ENCODE measurements at regions not wholly inside any gene's neighbourhood (a gene's known extent, or its start where the extent isn't known, plus 50 kb on each side); places are given as distances from the start of the nearest gene placed in this dataset.

GRCh38 chr10:113493195-113493594 lies 59.7 kb upstream of the HABP2 start:
- no peak for ATAC-seq
- DNase-seq (ENCODE audit: low read depth, low spot score): no peak
- Histone ChIP-seq H3K27me3 (ENCODE audit: insufficient read depth, low read length) (peaks cover 30% of the 10 kb centered on the region), H3K9ac (ENCODE audit: low read length) (no peak overlapping the region), H3K4me1 (ENCODE audit: control insufficient read depth in 1 of 2, insufficient read depth in 2 of 2, low read length in 2 of 2) (no peaks in the 10 kb centered on the region; a peak in 1 of 4 replicates), H2AFZ (ENCODE audit: low read depth, low read length, poor library complexity, severe bottlenecking) (no peak overlapping the region), H4K20me1 (ENCODE audit: insufficient read depth) (no peaks in the 10 kb centered on the region), H3K36me3 (ENCODE audit: control insufficient read depth in 1 of 2, insufficient read depth in 2 of 2, low read length in 2 of 2) (no peaks in the 10 kb centered on the region), H3K9me2 (ENCODE audit: insufficient read depth) (no peaks in the 10 kb centered on the region), H3K4me3 (replicated peaks in 1 of 2; ENCODE audit: low read depth in 1 of 2, low read length in 2 of 2) (no peak overlapping the region), H3K9me3 (ENCODE audit: control insufficient read depth in 1 of 2, insufficient read depth in 1 of 2, low read depth in 1 of 2, low read length in 2 of 2) (no peaks in the 10 kb centered on the region), H3K79me2 (ENCODE audit: insufficient read depth, low read length) (no peaks in the 10 kb centered on the region), H3K27ac (ENCODE audit: low read depth, low read length) (no peak overlapping the region), H3K4me2 (ENCODE audit: low read length) (no peak overlapping the region)
- intact Hi-C loops (cut with micrococcal nuclease): no loop called here
- CTCF ChIA-PET: no interaction called here
- no peak for TF ChIP-seq ZNF274 (IDR thresholded peaks at IDR 0.05; ENCODE audit: low read depth, low read length)
- TF ChIP-seq SIN3A (IDR thresholded peaks at IDR 0.05; ENCODE audit: low read depth): no peak
- no peak for TF ChIP-seq ZFX (IDR thresholded peaks at IDR 0.05)
- no peak for TF ChIP-seq SRF (IDR thresholded peaks at IDR 0.05; ENCODE audit: low read depth)
- TF ChIP-seq EZH2 (IDR thresholded peaks at IDR 0.05): no peak
- TF ChIP-seq POLR2A (IDR thresholded peaks at IDR 0.05; ENCODE audit: borderline replicate concordance, extremely low read depth, insufficient read depth, insufficient read length): no peak
- no TSS peak for BruUV-seq (replicated peaks)
- POLR2A ChIA-PET: no interaction called here
- RAD21 ChIA-PET (ENCODE audit: low non-redundant PET in 1 of 2, low total read pairs in 2 of 2, uncharacterized antibody in 2 of 2, unreplicated experiment in 2 of 2): no interaction called here

GRCh38 chr10:113493882-113494301 lies 59.0 kb upstream of the HABP2 start:
- no peaks in the 10 kb centered on the region for H3K79me2 ChIP-seq (ENCODE audit: insufficient read depth, low read length)
- no peak for DNase-seq (ENCODE audit: low read depth, low spot score)
- ChIA-PET POLR2A (no interaction called here), CTCF (no interaction called here), RAD21 (ENCODE audit: low non-redundant PET in 1 of 2, low total read pairs in 2 of 2, uncharacterized antibody in 2 of 2, unreplicated experiment in 2 of 2) (no interaction called here)
- H3K4me2 ChIP-seq (ENCODE audit: low read length): no peak overlapping the region
- H3K9ac ChIP-seq (ENCODE audit: low read length): no peak overlapping the region
- no peak for ATAC-seq
- H3K4me1 ChIP-seq (ENCODE audit: control insufficient read depth in 1 of 2, insufficient read depth in 2 of 2, low read length in 2 of 2): no peaks in the 10 kb centered on the region; a peak in 1 of 4 replicates
- no peaks in the 10 kb centered on the region for H3K9me2 ChIP-seq (ENCODE audit: insufficient read depth)
- peaks cover 30% of the 10 kb centered on the region for H3K27me3 ChIP-seq (ENCODE audit: insufficient read depth, low read length)
- no TSS peak for BruUV-seq (replicated peaks)
- no peak overlapping the region for H2AFZ ChIP-seq (ENCODE audit: low read depth, low read length, poor library complexity, severe bottlenecking)
- no peaks in the 10 kb centered on the region for H4K20me1 ChIP-seq (ENCODE audit: insufficient read depth)
- no peak overlapping the region for H3K27ac ChIP-seq (ENCODE audit: low read depth, low read length)
- no peak for TF ChIP-seq ELF1 (IDR thresholded peaks at IDR 0.05; ENCODE audit: borderline replicate concordance, low read depth)
- no peak for TF ChIP-seq CTCF (IDR thresholded peaks at IDR 0.05 in 2 of 3, conservative IDR thresholded peaks at IDR 0.05 in 1 of 3; ENCODE audit: borderline replicate concordance in 1 of 3, insufficient read depth in 1 of 3, low read depth in 2 of 3, low read length in 2 of 3)
- no peak for TF ChIP-seq EZH2phosphoT487 (IDR thresholded peaks at IDR 0.05; ENCODE audit: borderline replicate concordance)
- no peak for TF ChIP-seq ZFX (IDR thresholded peaks at IDR 0.05)
- no peak for TF ChIP-seq REST (IDR thresholded peaks at IDR 0.05; ENCODE audit: low read depth)
- TF ChIP-seq POLR2AphosphoS5 (IDR thresholded peaks at IDR 0.05; ENCODE audit: low read depth, low read length): no peak
- intact Hi-C loops (cut with micrococcal nuclease): no loop called here
- no peaks in the 10 kb centered on the region for H3K9me3 ChIP-seq (ENCODE audit: control insufficient read depth in 1 of 2, insufficient read depth in 1 of 2, low read depth in 1 of 2, low read length in 2 of 2)
- H3K36me3 ChIP-seq (ENCODE audit: control insufficient read depth in 1 of 2, insufficient read depth in 2 of 2, low read length in 2 of 2): no peaks in the 10 kb centered on the region
- H3K4me3 ChIP-seq (replicated peaks in 1 of 2; ENCODE audit: low read depth in 1 of 2, low read length in 2 of 2): no peak overlapping the region
